SU-DHL-6 (cell line): ENCODE measurements at regions not wholly inside any gene's neighbourhood (a gene's known extent, or its start where the extent isn't known, plus 50 kb on each side); places are given as distances from the start of the nearest gene placed in this dataset.

Source experiments
- CTCF ChIP-seq: fragments of 200-600 bp; sonication (generic); IDR thresholded peaks from one replicate; pipeline ENCODE4 v1.5.1; 2017; ENCODE audit warnings: antibody characterized with exemption, mild to moderate bottlenecking, low read length, moderate library complexity; ENCODE audit not compliant: insufficient read depth, poor library complexity, severe bottlenecking
- EZH2phosphoT487 ChIP-seq: fragments of 200-600 bp; sonication (generic), shearing (Covaris generic); conservative IDR thresholded peaks from 2 replicates; pipeline ENCODE4 v1.6.1; 2018; ENCODE audit warnings: mild to moderate bottlenecking, antibody characterized with exemption, low read length, moderate library complexity, mixed read lengths

GRCh38 chr14:97970222-97970621 is 1173.0 kb downstream of the VRK1 start:
- TF ChIP-seq CTCF (no peak), EZH2phosphoT487 (no peak)
